ENCODE measurements at regions not wholly inside any gene's neighbourhood (a gene's known extent, or its start where the extent isn't known, plus 50 kb on each side); places are given as distances from the start of the nearest gene placed in this dataset.

DNA sequence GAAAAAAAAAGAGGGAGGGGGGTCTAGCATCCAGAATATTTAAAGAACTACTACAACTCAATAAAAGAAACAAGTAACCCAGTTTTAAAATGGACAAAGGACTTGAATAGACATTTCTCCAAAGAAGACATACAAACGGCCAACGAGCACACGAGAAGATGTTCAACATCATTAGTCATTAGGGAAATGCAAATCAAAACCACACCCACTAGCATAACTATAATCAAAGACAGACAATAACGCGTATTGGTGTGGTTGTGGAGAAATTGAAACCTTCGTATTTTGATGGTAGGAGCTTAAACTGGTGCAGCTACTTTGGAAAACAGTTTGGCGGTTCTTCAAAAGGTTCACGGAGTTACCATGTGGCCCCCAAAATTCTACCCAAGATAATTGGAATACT is 64.3 kb upstream of the CAB39 start:
- 88 to 94% (median 92%) methylated on average over 8 of the region's 8 CpGs for WGBS, 4 donors
- ATAC-seq: no peak

DNA sequence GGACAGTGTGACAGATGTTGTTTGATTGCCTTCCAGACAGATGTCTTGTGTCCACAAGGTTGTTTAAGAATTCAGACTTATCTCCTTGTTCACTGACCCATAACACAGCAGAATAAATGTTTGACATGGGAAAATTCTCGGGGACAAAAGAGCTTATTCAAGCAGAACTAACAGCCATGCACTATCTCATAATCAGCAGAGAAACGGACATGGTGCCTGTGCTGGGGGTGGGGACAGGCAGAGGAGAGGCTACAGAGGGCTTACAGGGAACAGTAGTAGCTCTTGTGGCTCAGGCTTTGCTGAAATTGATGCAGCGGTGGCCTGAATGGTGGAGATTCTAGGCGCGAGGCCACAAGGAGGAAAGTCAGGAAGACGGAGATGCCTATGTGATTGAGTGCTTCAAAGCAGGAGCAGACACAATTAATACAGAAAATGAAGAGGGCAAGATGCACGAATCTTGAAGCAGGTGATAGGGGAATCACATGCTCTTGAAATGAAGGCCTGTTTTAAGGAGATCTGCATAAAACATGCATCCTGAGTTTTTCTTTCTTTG is 62.0 kb upstream of the CAB39 start:
- Histone ChIP-seq H3K36me3 (no peaks in the 10 kb centered on the region), H3K9me3 (no peaks in the 10 kb centered on the region), H3K4me1 (no peaks in the 10 kb centered on the region), H3K27me3 (no peaks in the 10 kb centered on the region), H3K4me3 (no peak overlapping the region), H3K27ac (no peak overlapping the region)
- ATAC-seq (no peak), DNase-seq (no peak)
- 59 to 72% (median 66%) methylated on average over 7 of the region's 7 CpGs for WGBS, 4 donors
- TF ChIP-seq POLR2A (IDR thresholded peaks at IDR 0.05): no peak
- TF ChIP-seq, protein P1, sequence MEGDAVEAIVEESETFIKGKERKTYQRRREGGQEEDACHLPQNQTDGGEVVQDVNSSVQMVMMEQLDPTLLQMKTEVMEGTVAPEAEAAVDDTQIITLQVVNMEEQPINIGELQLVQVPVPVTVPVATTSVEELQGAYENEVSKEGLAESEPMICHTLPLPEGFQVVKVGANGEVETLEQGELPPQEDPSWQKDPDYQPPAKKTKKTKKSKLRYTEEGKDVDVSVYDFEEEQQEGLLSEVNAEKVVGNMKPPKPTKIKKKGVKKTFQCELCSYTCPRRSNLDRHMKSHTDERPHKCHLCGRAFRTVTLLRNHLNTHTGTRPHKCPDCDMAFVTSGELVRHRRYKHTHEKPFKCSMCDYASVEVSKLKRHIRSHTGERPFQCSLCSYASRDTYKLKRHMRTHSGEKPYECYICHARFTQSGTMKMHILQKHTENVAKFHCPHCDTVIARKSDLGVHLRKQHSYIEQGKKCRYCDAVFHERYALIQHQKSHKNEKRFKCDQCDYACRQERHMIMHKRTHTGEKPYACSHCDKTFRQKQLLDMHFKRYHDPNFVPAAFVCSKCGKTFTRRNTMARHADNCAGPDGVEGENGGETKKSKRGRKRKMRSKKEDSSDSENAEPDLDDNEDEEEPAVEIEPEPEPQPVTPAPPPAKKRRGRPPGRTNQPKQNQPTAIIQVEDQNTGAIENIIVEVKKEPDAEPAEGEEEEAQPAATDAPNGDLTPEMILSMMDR (IDR thresholded peaks at IDR 0.05): no peak
- intact Hi-C loops (cut with DNase I): no loop called here

More for the DNA sequence above, 64.3 kb upstream of the CAB39 start:
- DNase-seq: no peak
- no peak overlapping the region for H3K4me3 ChIP-seq
- no peaks in the 10 kb centered on the region for H3K27me3 ChIP-seq
- intact Hi-C loops (cut with DNase I): no loop called here
- TF ChIP-seq POLR2A (IDR thresholded peaks at IDR 0.05): no peak
- TF ChIP-seq, protein P1 (IDR thresholded peaks at IDR 0.05): no peak
- no peaks in the 10 kb centered on the region for H3K36me3 ChIP-seq
- H3K9me3 ChIP-seq: no peaks in the 10 kb centered on the region
- H3K27ac ChIP-seq: no peak overlapping the region
- H3K4me1 ChIP-seq: peaks cover 0 to 19% (median 0%) of the 10 kb centered on the region in 12 donors

DNA sequence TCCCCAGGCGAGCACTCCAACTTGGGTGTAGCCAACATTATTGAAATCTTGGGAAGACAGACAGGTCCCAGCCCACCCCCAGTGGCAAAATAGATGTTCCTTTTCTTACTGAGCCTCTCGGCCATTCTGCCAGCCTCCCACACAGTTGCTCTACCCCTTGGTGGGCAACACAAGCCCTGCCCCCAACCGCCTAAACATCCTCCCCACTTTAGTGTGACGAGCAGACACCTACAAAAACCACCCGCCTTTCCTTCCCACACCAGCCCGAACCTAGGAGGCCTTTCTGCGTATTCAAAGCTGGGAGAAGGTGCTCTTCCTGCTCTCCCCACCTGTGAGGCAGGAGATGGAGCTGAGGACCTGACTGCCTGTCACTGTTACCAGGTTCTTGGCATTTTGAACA is 58.6 kb upstream of the CAB39 start:
- H3K4me1 ChIP-seq: peaks cover 0 to 24% (median 0%) of the 10 kb centered on the region in 12 donors
- no peak overlapping the region for H3K27ac ChIP-seq
- H3K27me3 ChIP-seq: no peaks in the 10 kb centered on the region
- TF ChIP-seq POLR2A (IDR thresholded peaks at IDR 0.05): no peak
- TF ChIP-seq, protein P1 (IDR thresholded peaks at IDR 0.05): no peak
- DNase-seq: no peak
- H3K9me3 ChIP-seq: no peaks in the 10 kb centered on the region
- intact Hi-C loops (cut with DNase I): no loop called here
- 80 to 90% (median 86%) methylated on average over 7 of the region's 7 CpGs for WGBS, 4 donors
- H3K4me3 ChIP-seq: no peak overlapping the region
- no peaks in the 10 kb centered on the region for H3K36me3 ChIP-seq
- no peak for ATAC-seq

DNA sequence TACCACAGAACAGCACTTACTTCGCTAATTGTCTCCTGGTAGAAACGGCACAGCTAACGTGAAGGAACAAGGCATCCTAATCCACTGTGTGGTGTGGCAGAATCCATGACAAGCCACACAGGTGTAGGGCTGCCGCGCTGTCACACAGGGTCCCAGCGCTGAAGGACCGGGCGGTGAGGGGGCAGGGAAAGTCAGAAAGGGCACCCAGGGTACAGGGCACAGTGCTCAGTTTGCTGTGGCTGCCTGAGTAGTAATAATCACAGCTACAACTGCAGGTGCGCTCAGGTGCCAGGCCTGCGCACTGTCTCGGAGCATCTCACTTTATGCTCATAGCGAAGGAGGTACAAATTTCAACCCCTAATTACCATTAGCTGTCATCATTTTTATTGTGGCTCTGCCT is 55.2 kb upstream of the CAB39 start:
- no peaks in the 10 kb centered on the region for H3K9me3 ChIP-seq
- no peak overlapping the region for H3K4me3 ChIP-seq
- ATAC-seq (no peak), DNase-seq (no peak)
- H3K4me1 ChIP-seq: peaks cover 0 to 58% (median 0%) of the 10 kb centered on the region in 12 donors
- peak overlapping the region in 1 of 12 donors; percentile 32 for H3K27ac ChIP-seq
- H3K36me3 ChIP-seq: no peaks in the 10 kb centered on the region
- TF ChIP-seq POLR2A (IDR thresholded peaks at IDR 0.05): no peak
- TF ChIP-seq, protein P1 (IDR thresholded peaks at IDR 0.05): no peak
- WGBS, 4 donors: 93 to 97% (median 94%) methylated on average over 12 of the region's 12 CpGs
- H3K27me3 ChIP-seq: no peaks in the 10 kb centered on the region
- intact Hi-C loops (cut with DNase I): no loop called here

Data from heart left ventricle (tissue), 16 donors.